Left forelimb (tissue), 1 donor: ENCODE measurements at regions not wholly inside any gene's neighbourhood (a gene's known extent, or its start where the extent isn't known, plus 50 kb on each side); places are given as distances from the start of the nearest gene placed in this dataset.
"Not testable (repeated sequence)": the region's sequence is repeated elsewhere in the genome, so short reads cannot be mapped to it uniquely, and the experiment has no call there.

Experiments
- DNase-seq: peaks from one replicate; pipeline ENCODE4 v3.0.0-alpha.2; 2018; ENCODE audit warnings: low spot score

DNA sequence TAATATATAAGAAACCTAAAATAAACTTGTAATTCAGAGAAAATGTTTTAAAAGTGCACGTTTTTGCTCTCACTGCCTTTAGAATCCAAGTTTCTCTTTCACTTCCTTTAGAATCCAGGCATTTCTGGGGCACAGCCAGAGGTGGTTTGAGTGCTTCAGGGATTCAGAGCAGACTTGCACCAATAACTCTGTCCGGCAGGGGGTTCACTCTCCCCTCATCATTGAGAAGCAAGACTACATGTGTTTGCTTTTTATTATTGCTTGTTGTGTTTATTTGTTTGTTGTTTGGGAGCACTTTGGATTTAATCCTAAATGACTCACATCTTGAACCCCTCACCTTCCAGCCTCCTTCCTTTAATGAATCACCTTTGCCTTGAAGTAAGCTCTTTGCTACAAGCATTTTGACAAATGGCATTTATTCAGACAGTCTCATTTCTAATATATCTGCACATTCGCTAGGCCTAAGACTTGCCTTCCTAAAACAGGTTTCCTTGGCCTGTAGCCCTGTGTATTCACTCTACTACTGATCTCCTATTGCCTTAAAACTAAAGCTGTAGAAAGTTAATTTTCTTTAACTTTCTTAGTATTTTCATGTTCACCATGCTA, 233.5 kb upstream of the ATP5MC3 start:
- DNase-seq = peak; percentile 74

DNA sequence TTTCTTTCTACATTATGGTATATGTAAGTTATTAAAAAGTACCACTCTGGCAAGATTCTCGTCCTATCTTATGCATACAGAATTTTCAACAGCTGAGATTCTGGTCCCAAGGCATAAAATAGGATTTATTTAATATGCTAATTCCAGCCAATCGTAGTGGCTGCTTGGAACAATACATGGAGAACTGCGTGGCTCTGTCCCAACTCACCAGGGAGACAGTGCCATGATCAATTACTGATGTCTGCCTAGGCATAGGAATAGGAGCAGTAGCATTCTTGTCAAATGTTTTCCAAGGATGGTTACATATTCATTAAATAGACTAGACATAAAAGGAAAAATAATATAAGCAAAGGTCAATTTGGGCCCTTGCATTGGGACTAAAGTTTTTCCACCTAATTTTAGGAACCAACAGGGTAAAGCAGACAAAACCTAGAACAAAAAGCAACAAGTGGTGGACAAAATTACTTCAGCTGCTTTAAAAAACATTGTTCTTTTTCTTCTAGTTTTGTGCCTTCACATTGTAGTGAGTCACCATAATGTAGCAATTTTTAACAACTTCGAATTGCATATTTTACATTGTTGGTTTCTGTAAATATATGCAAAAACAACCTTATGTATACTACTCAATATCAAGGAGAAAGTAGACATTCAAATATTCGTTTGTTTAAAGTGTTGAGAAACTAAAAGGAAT, 232.8 kb upstream of the ATP5MC3 start:
- DNase-seq = no peak

DNA sequence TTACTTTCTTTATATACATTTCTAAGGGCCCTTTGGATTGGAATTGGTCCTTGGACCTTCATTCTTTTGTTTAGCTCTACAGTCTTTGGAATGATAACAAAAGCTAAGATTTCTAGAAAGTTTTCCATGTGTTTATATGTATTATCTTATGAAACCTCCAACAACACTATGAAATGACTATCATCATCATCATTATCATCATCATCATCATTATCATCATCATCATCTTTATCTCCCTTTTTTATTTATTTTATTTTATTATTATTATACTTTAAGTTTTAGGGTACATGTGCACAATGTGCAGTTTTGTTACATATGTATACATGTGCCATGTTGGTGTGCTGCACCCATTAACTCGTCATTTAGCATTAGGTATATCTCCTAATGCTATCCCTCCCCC, 229.4 kb upstream of the ATP5MC3 start:
- not testable (repeated sequence) for DNase-seq

DNA sequence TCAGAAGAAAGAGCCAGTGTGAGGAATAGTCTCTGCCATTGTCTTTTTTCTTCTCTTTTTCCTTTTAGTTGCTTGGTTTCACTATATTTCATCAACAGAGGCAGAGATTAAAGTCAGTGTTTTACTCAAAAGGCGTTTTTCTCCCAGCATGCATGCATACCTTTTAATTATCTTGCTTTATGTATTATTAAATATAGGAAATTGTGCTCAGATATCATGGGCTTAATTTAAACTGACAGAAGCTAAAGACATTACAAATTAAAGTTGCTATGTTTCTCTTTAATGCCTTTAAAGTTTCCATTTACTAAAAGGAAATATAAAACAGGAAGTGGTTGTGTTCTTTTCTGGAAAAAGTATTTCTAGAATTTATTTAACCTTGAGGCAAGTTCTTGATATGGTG, 223.3 kb upstream of the ATP5MC3 start:
- no peak for DNase-seq

DNA sequence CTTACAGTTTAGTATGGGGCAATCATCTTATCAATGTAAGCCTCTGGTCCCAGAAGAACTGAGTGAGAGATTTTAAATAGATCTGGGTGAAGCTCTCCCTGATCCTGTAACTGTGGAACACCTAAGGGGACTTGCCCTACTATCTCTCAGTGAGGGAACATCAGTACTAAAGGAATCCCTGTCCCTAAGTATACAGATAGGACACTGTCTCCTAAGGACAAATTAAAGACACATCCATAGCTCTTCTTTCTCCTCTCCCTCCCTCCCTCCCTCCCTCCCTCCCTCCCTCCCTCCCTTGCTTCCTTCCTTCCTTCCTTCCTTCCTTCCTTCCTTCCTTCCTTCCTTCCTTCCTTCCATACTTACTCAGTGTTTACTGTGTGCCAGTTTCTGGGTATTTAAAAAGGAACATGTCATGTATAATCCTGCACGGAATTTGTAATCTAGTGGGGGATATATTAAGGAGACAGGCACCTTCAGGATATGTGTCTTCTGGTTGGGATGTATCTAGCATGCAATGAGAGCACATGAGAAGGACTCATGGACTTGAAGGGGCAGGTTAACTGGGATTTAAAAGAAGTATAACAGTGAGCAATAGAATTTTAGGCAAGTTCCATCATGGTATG, 222.2 kb upstream of the ATP5MC3 start:
- no peak for DNase-seq

DNA sequence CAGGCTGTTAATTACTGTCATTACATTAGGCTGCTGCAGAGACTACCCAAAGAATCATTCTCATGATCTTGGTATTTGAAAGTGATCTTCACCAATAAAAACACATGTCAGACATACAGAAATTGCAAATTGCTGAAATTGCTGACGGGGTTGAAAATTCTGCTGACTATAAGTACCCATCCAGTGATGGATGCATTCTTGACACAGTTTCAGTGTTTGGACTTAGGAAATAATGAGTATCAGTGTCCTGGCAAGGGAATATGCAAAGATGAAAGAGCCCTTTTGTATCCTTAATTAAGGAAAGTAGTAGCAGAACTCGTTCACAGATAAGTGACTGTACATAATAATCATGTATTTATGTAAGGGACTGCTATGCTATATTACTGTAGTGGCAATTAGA, 221.1 kb upstream of the ATP5MC3 start:
- DNase-seq = no peak

DNA sequence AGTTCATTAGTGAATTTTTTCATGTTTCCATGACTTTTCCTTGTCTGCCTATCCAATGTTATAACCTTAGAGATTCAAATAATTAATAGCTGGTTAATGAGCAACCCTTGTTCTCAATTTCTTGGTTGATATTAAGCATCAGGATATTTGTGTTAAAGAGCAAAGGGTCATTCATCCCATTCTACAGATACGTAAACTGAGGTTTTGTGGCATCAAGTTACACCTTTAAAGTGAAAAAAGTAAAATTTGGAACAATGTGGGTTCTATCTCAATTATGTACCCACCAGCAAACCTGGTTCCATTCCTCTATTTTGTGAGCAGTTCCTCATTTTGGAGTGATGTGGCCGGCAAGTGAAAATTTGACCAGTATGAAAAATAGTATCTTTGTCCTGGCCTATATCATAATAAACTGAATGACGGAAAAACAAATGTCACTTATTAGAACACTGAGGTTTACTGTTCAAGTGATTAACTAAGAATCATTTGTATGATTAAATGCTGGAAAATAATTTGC, 220.5 kb upstream of the ATP5MC3 start:
- no peak for DNase-seq

DNA sequence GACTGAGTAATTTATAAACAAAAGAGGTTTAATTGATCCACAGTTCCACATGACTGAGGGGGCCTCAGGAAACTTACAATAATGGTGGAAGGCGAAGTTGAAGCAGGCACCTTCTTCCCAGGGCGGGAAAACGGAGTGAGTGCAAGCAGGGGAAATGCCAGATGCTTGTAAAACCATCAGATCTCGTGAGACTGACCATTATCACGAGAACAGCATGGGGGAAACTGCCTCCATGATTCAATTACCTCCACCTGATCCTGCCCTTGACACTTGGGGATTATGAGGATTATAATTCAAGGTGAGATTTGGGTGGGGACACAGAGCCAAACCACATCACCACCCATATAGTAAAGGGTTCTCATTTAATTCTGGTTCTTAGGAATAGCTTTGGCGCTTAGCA, 219.5 kb upstream of the ATP5MC3 start:
- no peak for DNase-seq

DNA sequence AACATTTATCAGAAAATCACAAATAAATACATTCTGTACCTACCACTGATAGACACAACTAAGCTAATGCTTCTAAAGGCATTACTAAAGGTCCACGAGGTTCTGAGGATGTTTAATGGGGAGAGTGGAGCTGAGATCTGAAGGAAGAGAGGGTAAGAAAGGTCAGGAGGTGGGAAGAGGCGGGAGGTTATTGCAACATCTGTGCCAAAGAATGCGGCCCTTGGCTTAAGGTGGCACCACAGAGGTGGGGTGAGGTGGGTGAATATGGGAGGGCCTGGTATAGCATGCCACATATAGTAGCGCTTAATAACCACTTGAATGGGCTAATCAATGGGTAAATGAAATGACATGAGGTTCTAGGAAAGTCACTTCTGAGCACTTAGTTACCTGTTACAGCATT, 217.8 kb upstream of the ATP5MC3 start:
- DNase-seq = no peak

DNA sequence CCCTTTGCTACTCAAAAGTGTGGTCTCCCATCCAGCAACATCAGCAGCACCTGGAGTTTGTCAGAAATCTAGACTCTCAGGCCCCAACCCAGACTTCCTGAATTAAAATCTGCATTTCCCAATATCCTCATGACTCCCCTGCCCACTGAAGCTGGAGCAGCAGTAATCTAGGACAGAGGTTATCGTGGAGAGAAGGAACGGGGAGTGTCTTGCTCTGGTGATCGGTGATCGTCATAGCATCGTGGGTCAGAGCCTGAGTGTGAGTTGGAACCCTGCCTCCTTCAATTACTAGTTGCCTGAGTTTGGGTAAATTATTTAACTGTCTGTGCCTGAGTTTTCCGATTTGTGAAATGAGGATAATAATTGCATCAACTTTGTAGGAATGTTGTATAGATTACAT, 217.3 kb upstream of the ATP5MC3 start:
- DNase-seq = no peak

DNA sequence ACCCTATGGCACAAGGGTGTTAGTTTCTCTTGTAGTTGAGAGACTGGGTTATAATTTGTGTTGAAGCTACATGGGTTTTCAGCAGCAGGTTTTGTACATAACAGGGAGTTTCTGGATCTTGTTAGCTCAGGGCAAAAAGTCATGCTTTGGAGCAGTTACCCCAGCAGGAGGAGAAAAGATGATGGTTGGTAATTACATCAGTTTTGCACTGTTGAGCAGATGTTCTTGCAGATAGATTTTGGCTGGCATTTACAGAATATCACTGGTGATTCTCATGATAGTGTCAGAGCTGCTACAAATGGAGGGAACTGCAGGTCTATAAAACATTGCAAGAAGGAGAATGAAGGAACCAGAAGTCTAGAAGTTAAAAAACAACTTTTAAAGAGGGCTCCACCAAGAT, 215.2 kb upstream of the ATP5MC3 start:
- DNase-seq = no peak

DNA sequence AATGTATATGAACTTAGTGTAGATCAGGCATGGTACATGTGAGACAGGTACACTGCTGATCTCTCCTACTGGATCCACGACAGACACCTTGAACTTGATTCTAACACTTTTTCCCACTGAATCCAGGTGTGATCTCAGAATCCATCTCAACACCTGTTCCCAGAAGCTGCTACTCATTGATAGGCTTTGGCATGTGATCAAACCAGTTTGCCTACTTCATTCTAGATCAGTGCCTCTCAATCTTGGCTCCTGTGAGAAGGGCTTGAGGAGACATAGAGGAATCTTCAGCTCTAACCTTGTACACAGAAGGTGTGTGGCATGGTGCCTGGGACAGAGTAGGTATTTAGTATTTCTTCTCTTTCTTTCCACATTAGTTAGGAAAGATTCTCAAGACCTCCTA, 212.3 kb upstream of the ATP5MC3 start:
- DNase-seq = no peak

DNA sequence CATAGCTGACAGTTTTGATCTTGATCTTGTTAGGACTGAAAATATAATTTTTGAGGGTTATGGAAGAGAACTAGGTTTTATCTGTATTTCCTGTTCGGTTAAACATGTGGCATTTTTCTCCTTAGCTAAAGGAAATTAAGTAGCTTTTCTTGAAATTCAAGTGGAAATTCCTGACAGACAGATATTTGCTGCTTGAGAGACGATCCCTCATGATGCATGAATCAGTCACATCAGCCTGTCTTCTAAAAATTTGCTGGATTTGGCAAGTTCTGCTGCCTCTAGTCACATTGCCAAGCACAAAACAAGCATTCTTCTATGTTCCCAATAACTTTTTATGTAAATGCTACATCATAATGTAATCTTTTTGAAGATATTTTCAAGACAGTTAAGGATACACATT, 201.8 kb upstream of the ATP5MC3 start:
- no peak for DNase-seq

DNA sequence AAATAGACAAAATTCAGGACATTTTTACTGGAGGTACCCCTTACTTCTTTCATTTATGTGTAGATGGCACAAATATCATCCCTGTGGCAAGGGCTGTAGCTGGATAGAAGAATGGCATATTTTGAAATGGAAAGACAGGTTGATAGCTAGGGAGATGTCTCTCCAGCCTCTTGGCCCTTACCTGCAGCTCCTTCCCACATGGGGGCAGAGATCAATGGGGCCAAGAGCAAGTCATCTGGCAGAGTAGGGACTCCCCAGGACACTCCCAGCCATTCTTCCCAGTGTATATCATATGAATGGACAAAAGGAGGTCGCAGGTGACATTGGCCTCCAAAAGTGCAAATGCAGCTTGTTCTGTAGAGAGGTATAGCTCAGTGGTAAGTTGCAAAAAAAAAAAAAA, 192.2 kb upstream of the ATP5MC3 start:
- no peak for DNase-seq

DNA sequence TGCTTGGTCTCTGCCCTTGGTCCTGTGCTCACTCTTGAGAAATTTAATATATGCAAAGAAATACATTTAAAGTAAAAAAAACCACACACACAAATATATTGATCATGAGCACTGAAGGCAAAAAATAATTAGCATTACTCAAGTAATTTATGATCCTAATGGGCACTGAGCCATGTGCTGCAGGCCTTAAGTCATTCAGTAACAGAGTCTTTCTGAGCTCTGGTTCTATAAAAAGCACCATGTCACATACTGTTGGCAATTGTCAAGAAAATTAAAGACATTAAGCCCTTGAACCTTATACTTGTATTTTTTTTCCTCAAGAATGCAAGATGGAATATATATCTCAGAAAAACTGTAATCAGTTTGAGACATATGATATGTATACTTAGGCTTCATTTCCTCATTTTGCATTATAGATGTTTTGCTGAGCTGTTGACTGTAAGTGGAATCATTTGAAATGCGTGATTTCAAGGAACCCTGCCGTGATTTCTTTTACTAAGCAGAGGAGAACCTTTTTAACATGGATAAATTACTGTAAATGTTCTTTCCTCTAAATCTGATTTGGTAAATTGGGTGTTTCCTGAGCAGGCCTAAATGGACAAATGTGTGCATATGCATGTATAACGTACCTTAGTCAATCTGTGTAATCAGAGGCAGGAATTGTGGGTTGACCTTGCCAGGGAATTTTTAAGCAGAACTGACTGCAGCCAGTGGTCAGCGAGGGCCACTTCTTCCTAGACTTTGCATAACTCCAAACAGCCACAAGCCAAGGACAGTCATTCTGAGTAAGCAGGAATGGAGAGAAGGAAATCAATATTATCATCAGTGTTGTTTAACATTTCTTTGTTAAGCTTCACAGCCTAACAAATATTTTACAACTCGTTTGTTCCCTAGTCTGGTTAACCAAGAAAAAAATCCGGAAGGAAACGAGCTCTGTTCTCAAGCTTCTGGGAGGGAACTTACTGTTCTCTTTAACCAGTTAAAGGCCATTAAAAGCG, 191.5 kb upstream of the ATP5MC3 start:
- no peak for DNase-seq

DNA sequence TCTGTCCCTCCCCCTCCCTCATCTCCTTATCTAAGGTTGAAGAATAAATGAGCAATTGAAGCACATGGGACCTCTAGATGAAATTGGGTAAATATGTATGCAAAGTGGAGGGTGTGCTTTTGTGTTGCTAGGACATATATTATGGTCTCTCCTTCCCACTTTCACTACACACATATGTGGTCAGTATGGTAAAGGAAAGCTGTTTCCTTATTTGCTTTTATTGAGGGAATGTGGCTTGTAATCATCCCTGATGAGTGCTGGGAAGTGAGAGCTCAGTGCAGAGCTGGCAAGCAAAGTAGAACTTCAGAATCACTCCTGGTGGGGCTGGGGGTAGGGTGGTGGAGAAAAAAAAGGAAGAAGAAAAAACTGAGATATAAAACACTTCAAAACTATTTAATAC, 189.9 kb upstream of the ATP5MC3 start:
- DNase-seq = no peak

DNA sequence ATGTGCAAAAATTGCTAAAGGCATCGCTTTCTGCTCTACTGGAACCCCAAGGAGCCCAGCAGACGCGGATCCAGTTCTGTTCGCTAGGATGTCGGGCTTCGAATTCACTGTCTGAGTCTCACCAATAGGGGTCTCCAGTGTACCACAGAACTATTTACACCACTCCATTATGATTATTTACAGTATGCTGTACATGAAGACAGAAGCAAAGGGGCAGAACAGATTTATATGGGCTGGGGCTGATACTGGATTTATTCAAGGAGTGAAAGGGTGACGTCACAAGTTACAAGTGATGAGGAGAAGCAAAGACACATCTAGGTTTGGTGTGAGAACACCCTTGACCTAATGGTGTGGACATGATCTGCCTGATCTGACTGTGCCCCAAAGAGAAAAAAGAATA, 185.3 kb upstream of the ATP5MC3 start:
- DNase-seq = no peak

DNA sequence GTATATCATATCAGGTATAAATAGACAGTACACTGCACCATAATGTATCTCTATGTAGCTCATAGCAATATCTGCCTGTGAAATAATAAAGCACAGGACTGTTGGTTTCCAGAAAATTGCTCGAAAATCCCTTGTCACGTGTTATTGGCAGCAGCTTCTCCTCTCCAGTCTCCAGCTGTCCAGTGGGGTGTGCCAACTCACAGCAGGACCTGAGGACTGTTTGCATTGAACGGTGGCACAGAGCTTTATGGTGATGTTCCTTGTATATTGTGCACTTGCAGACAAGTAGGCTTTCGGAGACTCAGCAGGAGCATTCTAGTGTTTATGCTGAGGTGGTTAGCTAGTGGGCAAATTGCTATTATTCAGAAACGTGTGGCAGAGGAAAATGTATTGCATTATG, 182.2 kb upstream of the ATP5MC3 start:
- DNase-seq = no peak

DNA sequence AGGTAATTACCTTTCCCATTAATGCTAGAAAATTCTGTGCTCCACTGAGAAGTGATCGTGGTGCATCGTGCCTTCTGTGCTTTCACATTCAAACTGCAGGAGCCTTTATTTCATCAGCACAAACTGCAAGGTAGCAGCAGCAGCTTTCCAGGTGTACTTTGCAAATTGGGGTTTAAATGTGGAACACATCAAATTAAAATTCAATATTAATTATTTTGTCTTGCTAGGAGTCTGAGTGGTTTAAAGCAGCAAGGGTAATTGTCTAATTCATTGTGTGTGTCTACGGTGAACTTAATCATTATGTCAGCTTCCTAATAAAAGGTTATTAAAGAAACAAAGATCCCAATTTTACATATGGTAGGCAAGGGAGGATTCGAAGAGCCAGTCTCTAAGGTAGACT, 180.8 kb upstream of the ATP5MC3 start:
- DNase-seq = no peak

DNA sequence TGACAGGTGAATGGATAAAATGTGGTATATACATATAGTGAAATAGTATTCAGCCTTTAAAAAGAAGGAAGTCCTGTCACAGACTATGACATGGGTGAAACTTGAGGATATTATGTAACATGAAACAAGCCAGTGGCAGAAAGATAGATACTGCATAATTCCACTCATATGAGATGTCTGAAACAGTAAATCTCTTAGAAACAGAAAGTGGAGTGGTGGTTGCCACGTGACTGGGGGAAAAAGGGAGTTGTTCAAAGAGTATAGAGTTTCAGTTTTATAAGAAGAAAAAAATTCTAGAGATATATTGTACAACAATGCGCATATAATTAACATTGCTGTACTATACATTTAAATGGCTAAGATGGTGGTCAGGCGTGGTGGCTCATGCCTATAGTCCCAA, 178.2 kb upstream of the ATP5MC3 start:
- DNase-seq = no peak

DNA sequence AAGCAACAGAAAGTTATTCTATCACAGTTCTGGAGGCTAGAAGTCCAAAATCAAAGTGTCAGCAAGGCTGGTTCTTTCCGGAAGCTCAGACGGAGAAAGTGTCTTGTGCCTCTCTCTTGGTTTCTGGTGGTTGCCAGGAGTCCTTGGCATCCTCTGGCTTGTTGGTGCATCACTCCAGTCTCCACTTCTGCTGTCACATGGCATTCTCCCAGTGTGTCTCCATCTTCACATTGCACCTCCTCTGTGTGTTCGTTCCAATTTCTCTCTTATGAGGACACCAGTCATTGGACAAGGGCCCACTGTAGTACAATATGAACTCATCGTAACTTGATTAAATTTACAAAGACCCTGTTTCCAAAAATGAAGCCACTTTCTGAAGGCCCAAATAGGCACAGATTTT, 175.4 kb upstream of the ATP5MC3 start:
- no peak for DNase-seq

DNA sequence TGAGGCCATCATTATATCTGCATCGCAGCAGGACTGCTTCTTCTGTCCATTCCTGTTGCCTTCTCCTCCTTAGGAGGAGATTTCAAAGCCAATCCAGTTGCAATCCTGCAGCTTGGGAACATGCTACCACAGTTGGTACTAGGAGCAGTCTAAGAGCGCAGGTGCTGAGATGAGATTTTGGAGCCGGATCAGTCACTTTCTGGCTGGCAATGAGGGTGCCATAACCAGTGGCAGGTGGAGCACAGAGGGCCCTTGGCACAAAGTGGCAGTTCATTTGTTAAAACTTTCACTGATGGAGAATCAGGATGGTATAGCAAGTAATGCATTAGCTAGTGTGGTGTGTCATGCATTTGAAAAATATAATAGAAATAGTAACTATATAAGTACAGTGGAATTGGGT, 173.7 kb upstream of the ATP5MC3 start:
- no peak for DNase-seq
